Breast epithelium (tissue), 3 donors: ENCODE measurements at regions not wholly inside any gene's neighbourhood (a gene's known extent, or its start where the extent isn't known, plus 50 kb on each side); places are given as distances from the start of the nearest gene placed in this dataset.

Experiments
- CTCF ChIP-seq, 3 donors: fragments of 450-650 bp; IDR thresholded peaks; one replicate each; pipeline ENCODE4 v1.5.1; 2016 to 2017; ENCODE audit warnings: antibody characterized with exemption in 3 of 3, mild to moderate bottlenecking in 3 of 3, moderate library complexity in 3 of 3
- POLR2AphosphoS5 ChIP-seq, 3 donors: sonication (generic); formaldehyde crosslinking; IDR thresholded peaks; one replicate each; pipeline ENCODE4 v1.6.1; 2017; ENCODE audit warnings: antibody characterized with exemption in 3 of 3

GRCh38 chr7:79615466-79615865 lies 162.0 kb upstream of the MAGI2 start:
- no peak for TF ChIP-seq CTCF (IDR thresholded peaks at IDR 0.05)
- no peak for TF ChIP-seq POLR2AphosphoS5 (IDR thresholded peaks at IDR 0.05)
